GM03348 (cell line): ENCODE measurements at regions not wholly inside any gene's neighbourhood (a gene's known extent, or its start where the extent isn't known, plus 50 kb on each side); places are given as distances from the start of the nearest gene placed in this dataset.
"Not testable (repeated sequence)": the region's sequence is repeated elsewhere in the genome, so short reads cannot be mapped to it uniquely, and the experiment has no call there.

ENCODE experiments used
- DNase-seq: peaks from one replicate; pipeline ENCODE4 v3.0.0; 2012; ENCODE audit warnings: low spot score

DNA sequence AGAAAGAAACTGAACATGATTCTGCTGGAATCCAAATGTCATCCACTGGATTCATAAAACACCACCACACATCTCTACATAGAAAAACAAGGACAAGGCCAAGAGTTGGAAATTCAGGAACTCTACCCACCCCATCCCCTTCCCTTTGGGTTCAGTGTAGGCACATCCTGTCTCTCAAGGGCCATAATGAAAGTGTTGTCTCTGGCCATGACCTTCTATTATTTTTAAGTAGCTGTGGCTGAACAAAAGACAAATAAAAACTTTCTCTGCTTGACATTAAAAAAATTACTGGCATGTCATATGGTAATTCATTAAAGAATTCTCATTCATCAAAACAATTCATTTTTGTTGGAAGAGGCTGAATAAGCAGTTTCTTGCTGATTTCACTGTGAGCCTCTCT, 54.9 kb upstream of the ZBTB18 start:
- DNase-seq = no peak

DNA sequence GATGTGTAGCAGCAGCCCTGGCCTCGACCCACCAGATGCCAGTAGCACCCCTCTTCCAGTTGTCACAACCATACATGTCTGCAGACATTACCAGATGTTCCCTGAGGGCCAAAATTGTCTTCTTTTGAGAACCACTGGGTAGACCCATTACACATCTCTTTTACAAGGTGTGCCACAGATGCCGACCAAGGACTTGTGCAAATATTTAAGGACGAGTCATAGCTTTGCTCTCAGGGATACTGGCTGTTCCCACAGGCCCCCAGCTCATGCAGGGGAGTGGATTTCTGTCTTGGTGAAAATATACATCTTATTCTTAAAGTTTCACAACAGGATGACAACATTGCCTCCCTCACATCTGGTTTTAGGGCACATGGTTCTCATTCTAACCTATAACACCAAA, 59.4 kb upstream of the ZBTB18 start:
- DNase-seq = no peak

DNA sequence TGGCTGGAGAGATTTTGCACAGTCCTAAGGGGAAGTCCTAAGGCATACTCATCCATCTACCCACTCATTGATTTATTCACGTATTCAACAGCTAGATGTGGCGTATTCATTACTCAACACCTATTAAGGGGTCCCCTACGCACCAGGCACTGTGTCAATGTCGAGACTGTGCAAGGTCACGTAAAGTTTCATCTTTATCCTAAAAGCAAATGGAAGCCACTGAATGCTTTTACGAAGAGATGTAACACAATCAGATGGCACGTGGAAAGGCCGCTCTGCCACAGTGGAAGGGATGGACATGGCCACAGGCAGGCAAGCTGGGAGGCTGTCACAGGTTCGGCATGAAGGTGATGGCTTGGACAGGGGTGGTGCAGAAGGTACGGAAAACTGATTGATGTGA, 66.3 kb upstream of the ZBTB18 start:
- DNase-seq = no peak

GRCh38 chr1:243982447-243983018, 68.5 kb upstream of the ZBTB18 start:
- DNase-seq = no peak

- DNase-seq = no peak
Observed at GRCh38 chr1:243980471-243980870, 70.6 kb upstream of the ZBTB18 start.

DNA sequence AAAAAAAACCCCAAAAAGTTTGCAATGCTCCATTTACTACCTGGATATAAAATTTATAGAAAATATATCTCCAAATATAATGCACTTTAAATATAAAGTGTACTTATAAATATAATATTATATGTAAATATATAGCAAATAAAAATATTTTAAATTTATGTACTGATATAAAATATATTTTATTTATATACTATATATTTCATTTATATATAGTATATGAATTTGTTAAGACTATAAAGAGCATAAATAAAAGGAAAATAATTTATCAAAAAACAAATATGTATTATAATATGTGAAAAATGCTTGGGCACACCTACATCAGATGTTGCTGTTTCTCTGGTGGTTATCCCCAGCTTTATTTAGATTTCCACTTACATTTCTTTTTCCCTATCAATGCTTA, 71.0 kb upstream of the ZBTB18 start:
- DNase-seq = no peak

GRCh38 chr1:243979396-243979795, 71.7 kb upstream of the ZBTB18 start:
- DNase-seq = no peak

GRCh38 chr1:243977094-243977493, 74.0 kb upstream of the ZBTB18 start:
- no peak for DNase-seq

GRCh38 chr1:243974451-243975292, 76.4 kb upstream of the ZBTB18 start:
- DNase-seq = peak; percentile 20

- no peak for DNase-seq
Observed at GRCh38 chr1:243973169-243973568, 77.9 kb upstream of the ZBTB18 start.

DNA sequence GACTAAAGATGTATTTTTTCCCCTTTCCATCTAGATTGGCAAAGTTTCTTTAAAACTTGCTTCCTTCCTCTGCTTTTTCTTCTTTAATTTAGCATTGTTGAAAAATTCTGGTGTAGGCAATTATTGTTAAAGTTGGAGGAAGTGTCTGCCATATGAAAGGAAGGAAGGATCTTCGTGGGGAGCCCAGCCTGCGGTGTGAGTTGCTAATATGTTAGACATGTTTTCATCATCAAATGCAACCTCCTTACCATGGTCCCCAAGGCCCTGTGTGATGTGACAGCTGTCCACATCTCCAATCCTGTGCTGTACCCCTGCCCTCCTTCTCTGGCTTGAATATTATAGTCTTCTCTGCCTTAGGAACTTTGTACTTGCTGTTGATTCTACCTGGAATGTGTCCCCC, 81.0 kb upstream of the ZBTB18 start:
- no peak for DNase-seq

- peak; percentile 43 for DNase-seq
Observed at GRCh38 chr1:243968413-243968812, 82.7 kb upstream of the ZBTB18 start.

DNA sequence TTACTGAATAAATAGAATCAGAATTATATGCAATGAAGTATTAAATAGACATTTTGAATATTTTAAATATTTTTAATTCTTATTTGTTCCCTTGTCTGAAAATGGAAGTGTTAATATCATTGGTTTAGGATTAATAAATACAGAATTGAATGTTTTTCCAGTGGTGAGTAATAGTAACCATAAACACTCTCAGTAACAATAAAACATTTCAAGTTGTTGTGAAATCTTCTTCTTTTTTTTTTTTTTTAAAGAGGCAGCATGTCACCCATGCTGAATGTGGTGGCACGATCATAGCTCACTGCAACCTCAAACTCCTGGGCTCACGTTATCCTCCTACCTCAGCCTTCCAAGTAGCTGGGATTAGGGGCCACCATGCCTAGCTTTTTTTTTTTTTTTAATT, 86.2 kb upstream of the ZBTB18 start:
- peak; percentile 42 for DNase-seq

GRCh38 chr1:243963571-243963970, 87.5 kb upstream of the ZBTB18 start:
- no peak for DNase-seq

DNA sequence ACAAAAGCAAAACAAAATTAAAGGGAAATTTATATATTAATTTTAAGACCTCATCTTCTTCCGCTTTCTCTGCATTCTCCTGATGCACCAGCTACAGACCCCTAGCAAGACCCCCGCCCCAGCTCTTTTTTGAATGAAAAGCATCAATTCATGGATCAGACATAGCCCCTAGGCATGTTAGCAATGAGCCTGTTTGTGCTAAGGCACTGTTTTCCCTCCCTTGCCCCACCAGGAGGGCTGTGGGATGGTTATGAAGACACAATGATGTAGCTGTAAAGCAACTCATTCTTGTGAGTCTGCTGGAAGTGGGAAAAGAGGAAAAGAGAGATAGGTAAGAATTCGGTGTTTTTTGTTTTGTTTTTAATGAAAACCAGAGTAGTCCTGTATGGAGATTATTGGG, 88.5 kb upstream of the ZBTB18 start:
- no peak for DNase-seq

GRCh38 chr1:243959998-243960397, 91.1 kb upstream of the ZBTB18 start:
- DNase-seq = no peak

DNA sequence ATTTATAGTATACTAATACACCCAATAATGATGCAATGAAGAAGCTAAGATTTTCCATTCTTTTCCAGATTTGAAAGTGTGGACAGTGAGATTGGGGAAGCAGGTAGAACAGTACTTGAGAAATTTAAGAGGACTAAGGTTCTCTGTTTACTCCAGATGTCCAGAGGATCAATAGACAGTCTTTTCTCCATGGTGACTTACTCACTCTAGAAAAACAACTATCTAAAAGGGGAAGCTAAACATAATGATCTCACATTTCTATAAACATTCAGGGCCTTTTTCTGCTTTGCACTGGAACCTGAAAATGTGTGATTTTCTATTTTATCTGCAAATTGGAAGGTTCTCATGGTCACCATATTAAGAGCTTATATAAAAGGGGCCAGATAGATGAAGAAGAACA, 93.9 kb upstream of the ZBTB18 start:
- DNase-seq = no peak

DNA sequence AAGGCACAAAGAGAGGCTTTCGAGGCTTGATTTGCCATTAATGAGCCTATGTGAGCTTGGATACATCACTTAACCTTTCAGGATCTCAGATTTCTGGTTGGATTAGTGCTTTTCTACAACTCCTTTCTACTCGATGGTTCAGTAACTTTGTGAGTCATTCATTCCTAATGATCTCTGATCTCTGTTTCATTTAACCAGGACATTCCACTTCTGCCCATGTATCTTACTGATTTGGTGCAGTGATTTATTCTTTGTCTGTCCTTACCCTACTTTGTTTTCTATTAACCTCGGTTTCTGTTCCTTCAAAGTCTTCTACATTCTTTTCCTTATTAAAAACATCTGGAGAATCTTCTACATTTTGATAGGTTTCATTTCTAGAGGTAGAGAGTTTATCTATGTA, 94.6 kb upstream of the ZBTB18 start:
- DNase-seq = peak; percentile 35

DNA sequence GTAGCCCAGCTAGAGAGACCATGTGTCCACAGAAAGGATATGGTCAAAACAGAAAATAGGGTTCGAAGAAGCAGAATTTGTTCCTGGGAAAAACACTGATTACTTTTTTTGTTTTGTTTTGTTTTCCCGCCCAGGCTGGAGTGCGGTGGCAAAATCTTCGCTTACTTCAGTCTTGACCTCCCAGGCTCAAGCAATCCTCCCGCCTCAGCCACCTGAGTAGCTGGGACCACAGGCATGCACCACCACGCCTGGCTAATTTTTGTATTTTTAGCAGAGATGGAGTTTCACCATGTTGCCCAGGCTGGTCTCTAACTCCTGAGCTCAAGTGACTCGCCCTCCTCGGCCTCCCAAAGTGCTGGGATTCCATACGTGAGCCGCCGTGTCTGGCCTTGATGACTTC, 99.9 kb upstream of the ZBTB18 start:
- DNase-seq = not testable (repeated sequence)

- peak; percentile 75 for DNase-seq
Observed at GRCh38 chr1:243950166-243950565, 100.1 kb upstream of the AKT3 start.

GRCh38 chr1:243946946-243947345, 96.9 kb upstream of the AKT3 start:
- peak; percentile 52 for DNase-seq

GRCh38 chr1:243946253-243946652, 96.2 kb upstream of the AKT3 start:
- DNase-seq = no peak

- no peak for DNase-seq
Observed at GRCh38 chr1:243945727-243946126, 95.7 kb upstream of the AKT3 start.
